Lung (tissue), 11 donors: ENCODE measurements at regions not wholly inside any gene's neighbourhood (a gene's known extent, or its start where the extent isn't known, plus 50 kb on each side); places are given as distances from the start of the nearest gene placed in this dataset.

Experiments used
- ATAC-seq: fragments of 200-7000 bp; cut with Tn5 transposase; one replicate; pipeline ENCODE4 v1.9.1; 2020; ENCODE audit warnings: moderate number of reproducible peaks; ENCODE audit not compliant: insufficient read depth, low FRiP score
- DNase-seq, 3 donors: peaks; one replicate each; pipeline ENCODE4 v3.0.0-alpha.2; 2013 to 2017
- H3K27ac ChIP-seq, 2 donors: one replicate each; pipeline ENCODE4 v1.5.1; 2013; ENCODE audit warnings: mild to moderate bottlenecking in 2 of 2, moderate library complexity in 2 of 2, control low read depth in 1 of 2, inconsistent platforms in 1 of 2, low read depth in 1 of 2, low read length in 1 of 2
- H3K27me3 ChIP-seq, 3 donors: one replicate each; pipeline ENCODE4 v1.5.1; 2013; ENCODE audit warnings: low read length in 2 of 3; ENCODE audit not compliant: control insufficient read depth in 3 of 3, insufficient read depth in 3 of 3
- H3K36me3 ChIP-seq, 4 donors: one replicate each; pipeline ENCODE4 v1.5.1; 2013; ENCODE audit warnings: low read length in 4 of 4, mild to moderate bottlenecking in 1 of 4, moderate library complexity in 1 of 4; ENCODE audit not compliant: control insufficient read depth in 4 of 4, insufficient read depth in 4 of 4
- H3K4me1 ChIP-seq, 5 donors: one replicate each; pipeline ENCODE4 v1.5.1; 2013; ENCODE audit warnings: low read length in 5 of 5, mild to moderate bottlenecking in 2 of 5, moderate library complexity in 1 of 5; ENCODE audit not compliant: control insufficient read depth in 5 of 5, insufficient read depth in 5 of 5
- H3K4me3 ChIP-seq: one replicate; pipeline ENCODE4 v1.5.1; 2013; ENCODE audit warnings: mild to moderate bottlenecking, control low read depth, moderate library complexity
- H3K9ac ChIP-seq, 2 donors: one replicate each; pipeline ENCODE4 v1.5.1; 2013; ENCODE audit warnings: low read length in 2 of 2, control low read depth in 1 of 2; ENCODE audit not compliant: insufficient read depth in 1 of 2
- H3K9me3 ChIP-seq, 4 donors: one replicate each; pipeline ENCODE4 v1.5.1; 2013; ENCODE audit warnings: low read length in 3 of 4, mild to moderate bottlenecking in 1 of 4, moderate library complexity in 1 of 4; ENCODE audit not compliant: control insufficient read depth in 4 of 4, insufficient read depth in 3 of 4
- WGBS, 2 donors: extraction: QIAGEN DNeasy Blood & Tissue Kit; methylation state at CpG; one replicate each; pipeline ENCODE4 v1.1.7; 2013; 5-methylcytosine and 5-hydroxymethylcytosine counted together
- TF ChIP-seq, protein P1 (sequence below): IDR thresholded peaks from 2 replicates; pipeline ENCODE4 v1.5.1; 2012; ENCODE audit warnings: mild to moderate bottlenecking; ENCODE audit errors: control extremely low read depth, extremely low read depth
- donor health status: control.
- donor health status: control.
- donor health status: Bipolar disorder and iron deficiency.
- donor health status: healthy.
- donor health status: DM: yes; HTN: yes; CAD: no.

DNA sequence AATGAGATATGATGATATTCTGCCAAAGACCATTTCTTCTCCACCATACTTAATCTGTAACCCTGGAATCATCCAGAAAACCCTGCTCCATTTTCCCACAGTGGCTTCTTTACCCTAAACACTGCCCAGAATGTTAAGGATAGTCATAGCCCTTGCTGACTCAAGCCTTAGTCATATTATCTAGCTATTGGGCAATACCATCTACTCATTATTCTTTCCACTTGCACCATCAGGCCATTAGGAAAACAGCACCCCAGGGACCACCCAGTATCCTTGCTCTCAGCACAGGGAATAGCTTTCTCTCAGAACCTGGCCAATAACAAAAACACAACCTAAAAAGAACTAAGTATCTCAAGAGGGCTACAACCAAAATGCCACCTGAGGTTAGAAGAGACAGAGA, 445.7 kb upstream of the SLC14A2 start:
- ATAC-seq, result peak; percentile 50

GRCh38 chr18:45171679-45172191, 443.5 kb upstream of the SLC14A2 start:
- WGBS, 2 donors, result 91 to 94% methylated on average over 4 of the region's 4 CpGs
- Histone ChIP-seq H3K27ac (no peak overlapping the region), H3K9ac (no peak overlapping the region), H3K36me3 (no peaks in the 10 kb centered on the region), H3K9me3 (peaks cover 0 to 2% (median 0%) of the 10 kb centered on the region in 4 donors), H3K4me3 (no peak overlapping the region), H3K27me3 (no peaks in the 10 kb centered on the region), H3K4me1 (peaks cover 0 to 8% (median 0%) of the 10 kb centered on the region in 5 donors)
- DNase-seq, result no peak
- TF ChIP-seq, protein P1, sequence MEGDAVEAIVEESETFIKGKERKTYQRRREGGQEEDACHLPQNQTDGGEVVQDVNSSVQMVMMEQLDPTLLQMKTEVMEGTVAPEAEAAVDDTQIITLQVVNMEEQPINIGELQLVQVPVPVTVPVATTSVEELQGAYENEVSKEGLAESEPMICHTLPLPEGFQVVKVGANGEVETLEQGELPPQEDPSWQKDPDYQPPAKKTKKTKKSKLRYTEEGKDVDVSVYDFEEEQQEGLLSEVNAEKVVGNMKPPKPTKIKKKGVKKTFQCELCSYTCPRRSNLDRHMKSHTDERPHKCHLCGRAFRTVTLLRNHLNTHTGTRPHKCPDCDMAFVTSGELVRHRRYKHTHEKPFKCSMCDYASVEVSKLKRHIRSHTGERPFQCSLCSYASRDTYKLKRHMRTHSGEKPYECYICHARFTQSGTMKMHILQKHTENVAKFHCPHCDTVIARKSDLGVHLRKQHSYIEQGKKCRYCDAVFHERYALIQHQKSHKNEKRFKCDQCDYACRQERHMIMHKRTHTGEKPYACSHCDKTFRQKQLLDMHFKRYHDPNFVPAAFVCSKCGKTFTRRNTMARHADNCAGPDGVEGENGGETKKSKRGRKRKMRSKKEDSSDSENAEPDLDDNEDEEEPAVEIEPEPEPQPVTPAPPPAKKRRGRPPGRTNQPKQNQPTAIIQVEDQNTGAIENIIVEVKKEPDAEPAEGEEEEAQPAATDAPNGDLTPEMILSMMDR, result no peak
- no peak for ATAC-seq

More for the DNA sequence above, 445.7 kb upstream of the SLC14A2 start:
- Histone ChIP-seq H3K27me3 (no peaks in the 10 kb centered on the region), H3K9me3 (no peaks in the 10 kb centered on the region), H3K9ac (no peak overlapping the region), H3K36me3 (no peaks in the 10 kb centered on the region), H3K4me1 (peaks cover 0 to 24% (median 7%) of the 10 kb centered on the region in 5 donors), H3K27ac (no peak overlapping the region), H3K4me3 (no peak overlapping the region)
- TF ChIP-seq, protein P1, result no peak
- no peak for DNase-seq

- ATAC-seq (no peak), DNase-seq (no peak)
- H3K4me1 ChIP-seq, result peaks cover 0 to 3% (median 0%) of the 10 kb centered on the region in 5 donors
- TF ChIP-seq, protein P1, result no peak
- H3K9ac ChIP-seq, result no peak overlapping the region
- H3K36me3 ChIP-seq, result no peaks in the 10 kb centered on the region
- peaks cover 0 to 2% (median 0%) of the 10 kb centered on the region in 4 donors for H3K9me3 ChIP-seq
- 72 to 80% methylated on average over 2 of the region's 2 CpGs for WGBS, 2 donors
- no peak overlapping the region for H3K27ac ChIP-seq
- H3K4me3 ChIP-seq, result no peak overlapping the region
- no peaks in the 10 kb centered on the region for H3K27me3 ChIP-seq
These were observed 441.9 kb upstream of the SLC14A2 start for GRCh38 chr18:45173327-45173726.
